ENCODE measurements at regions not wholly inside any gene's neighbourhood (a gene's known extent, or its start where the extent isn't known, plus 50 kb on each side); places are given as distances from the start of the nearest gene placed in this dataset.

DNA sequence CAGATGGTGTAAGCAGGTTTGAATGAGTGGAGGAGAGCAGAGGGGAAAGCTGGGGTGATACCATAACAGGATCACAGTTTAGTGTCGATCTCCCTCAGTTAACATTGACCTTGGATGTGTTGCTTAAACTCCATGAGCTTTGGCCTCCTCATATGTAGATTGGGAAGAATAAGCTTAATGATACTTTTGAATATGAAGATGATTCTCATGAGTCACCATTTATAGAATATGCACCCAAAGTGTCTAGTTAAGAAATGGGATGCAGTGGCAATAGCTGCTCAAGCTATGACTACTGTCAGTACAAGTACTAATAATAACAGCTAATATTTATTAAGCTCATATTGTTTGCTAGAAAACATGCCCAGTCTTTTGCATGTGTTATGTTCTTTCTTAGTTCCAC lies 236.2 kb upstream of the KIRREL3 start:
- TF ChIP-seq, protein P1, sequence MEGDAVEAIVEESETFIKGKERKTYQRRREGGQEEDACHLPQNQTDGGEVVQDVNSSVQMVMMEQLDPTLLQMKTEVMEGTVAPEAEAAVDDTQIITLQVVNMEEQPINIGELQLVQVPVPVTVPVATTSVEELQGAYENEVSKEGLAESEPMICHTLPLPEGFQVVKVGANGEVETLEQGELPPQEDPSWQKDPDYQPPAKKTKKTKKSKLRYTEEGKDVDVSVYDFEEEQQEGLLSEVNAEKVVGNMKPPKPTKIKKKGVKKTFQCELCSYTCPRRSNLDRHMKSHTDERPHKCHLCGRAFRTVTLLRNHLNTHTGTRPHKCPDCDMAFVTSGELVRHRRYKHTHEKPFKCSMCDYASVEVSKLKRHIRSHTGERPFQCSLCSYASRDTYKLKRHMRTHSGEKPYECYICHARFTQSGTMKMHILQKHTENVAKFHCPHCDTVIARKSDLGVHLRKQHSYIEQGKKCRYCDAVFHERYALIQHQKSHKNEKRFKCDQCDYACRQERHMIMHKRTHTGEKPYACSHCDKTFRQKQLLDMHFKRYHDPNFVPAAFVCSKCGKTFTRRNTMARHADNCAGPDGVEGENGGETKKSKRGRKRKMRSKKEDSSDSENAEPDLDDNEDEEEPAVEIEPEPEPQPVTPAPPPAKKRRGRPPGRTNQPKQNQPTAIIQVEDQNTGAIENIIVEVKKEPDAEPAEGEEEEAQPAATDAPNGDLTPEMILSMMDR (IDR thresholded peaks at IDR 0.05), result no peak
- TF ChIP-seq, protein P2, sequence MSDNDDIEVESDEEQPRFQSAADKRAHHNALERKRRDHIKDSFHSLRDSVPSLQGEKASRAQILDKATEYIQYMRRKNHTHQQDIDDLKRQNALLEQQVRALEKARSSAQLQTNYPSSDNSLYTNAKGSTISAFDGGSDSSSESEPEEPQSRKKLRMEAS (CRISPR knock-in tag; IDR thresholded peaks at IDR 0.05), result no peak
- no peak for TF ChIP-seq ETV6 (CRISPR knock-in tag; IDR thresholded peaks at IDR 0.05)

All from WTC11 (cell line).